ENCODE measurements at regions not wholly inside any gene's neighbourhood (a gene's known extent, or its start where the extent isn't known, plus 50 kb on each side); places are given as distances from the start of the nearest gene placed in this dataset.

DNA sequence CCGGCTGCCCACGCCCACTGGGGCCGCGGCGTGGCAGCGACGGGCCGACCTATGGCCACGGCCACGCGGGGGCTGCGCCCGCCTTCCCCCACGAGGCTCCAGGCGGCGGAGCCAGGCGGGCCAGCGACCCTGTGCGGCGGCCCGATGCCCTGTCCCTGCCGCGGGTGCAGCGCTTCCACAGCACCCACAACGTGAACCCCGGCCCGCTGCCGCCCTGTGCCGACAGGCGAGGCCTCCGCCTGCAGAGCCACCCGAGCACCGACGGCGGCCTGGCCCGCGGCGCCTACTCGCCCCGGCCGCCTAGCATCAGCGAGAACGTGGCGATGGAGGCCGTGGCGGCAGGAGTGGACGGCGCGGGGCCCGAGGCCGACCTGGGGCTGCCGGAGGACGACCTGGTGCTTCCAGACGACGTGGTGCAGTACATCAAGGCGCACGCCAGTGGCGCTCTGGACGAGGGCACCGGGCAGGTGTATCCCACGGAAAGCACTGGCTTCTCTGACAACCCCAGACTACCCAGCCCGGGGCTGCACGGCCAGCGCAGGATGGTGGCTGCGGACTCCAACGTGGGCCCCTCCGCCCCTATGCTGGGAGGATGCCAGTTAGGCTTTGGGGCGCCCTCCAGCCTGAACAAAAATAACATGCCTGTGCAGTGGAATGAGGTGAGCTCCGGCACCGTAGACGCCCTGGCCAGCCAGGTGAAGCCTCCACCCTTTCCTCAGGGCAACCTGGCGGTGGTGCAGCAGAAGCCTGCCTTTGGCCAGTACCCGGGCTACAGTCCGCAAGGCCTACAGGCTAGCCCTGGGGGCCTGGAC lies 253.2 kb downstream of the GLI2 start:
- H4K20me1 ChIP-seq (replicated peaks; ENCODE audit: control insufficient read depth, extremely low read depth, insufficient read depth, low read length): no peaks in the 10 kb centered on the region
- no peaks in the 10 kb centered on the region for H3K27me3 ChIP-seq (ENCODE audit: control insufficient read depth in 2 of 2, insufficient read depth in 2 of 2, low read length in 2 of 2)
- TF ChIP-seq, protein P1, sequence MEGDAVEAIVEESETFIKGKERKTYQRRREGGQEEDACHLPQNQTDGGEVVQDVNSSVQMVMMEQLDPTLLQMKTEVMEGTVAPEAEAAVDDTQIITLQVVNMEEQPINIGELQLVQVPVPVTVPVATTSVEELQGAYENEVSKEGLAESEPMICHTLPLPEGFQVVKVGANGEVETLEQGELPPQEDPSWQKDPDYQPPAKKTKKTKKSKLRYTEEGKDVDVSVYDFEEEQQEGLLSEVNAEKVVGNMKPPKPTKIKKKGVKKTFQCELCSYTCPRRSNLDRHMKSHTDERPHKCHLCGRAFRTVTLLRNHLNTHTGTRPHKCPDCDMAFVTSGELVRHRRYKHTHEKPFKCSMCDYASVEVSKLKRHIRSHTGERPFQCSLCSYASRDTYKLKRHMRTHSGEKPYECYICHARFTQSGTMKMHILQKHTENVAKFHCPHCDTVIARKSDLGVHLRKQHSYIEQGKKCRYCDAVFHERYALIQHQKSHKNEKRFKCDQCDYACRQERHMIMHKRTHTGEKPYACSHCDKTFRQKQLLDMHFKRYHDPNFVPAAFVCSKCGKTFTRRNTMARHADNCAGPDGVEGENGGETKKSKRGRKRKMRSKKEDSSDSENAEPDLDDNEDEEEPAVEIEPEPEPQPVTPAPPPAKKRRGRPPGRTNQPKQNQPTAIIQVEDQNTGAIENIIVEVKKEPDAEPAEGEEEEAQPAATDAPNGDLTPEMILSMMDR (IDR thresholded peaks at IDR 0.05; ENCODE audit: extremely low read depth in 1 of 2, insufficient read depth in 1 of 2, low read depth in 1 of 2, low read length in 2 of 2): no peak
- no peak for TF ChIP-seq MYC (IDR thresholded peaks at IDR 0.05; ENCODE audit: low read depth, low read length)
- no peak for TF ChIP-seq POLR2AphosphoS5 (IDR thresholded peaks at IDR 0.05; ENCODE audit: insufficient read depth, low read depth, low read length)
- no peak for TF ChIP-seq POLR2A (IDR thresholded peaks at IDR 0.05; ENCODE audit: low read depth, low read length)
- TF ChIP-seq GATA2 (IDR thresholded peaks at IDR 0.05; ENCODE audit: insufficient read depth, insufficient read length, low read depth, low read length): no peak
- TF ChIP-seq, protein P2, sequence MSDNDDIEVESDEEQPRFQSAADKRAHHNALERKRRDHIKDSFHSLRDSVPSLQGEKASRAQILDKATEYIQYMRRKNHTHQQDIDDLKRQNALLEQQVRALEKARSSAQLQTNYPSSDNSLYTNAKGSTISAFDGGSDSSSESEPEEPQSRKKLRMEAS (IDR thresholded peaks at IDR 0.05; ENCODE audit: insufficient read depth, insufficient read length): no peak
- TF ChIP-seq FOS (IDR thresholded peaks at IDR 0.05; ENCODE audit: borderline replicate concordance, insufficient read depth, low read length): no peak
- no peak for TF ChIP-seq JUN (IDR thresholded peaks at IDR 0.05; ENCODE audit: borderline replicate concordance, insufficient read depth, insufficient read length, low read depth)
- no peak for TF ChIP-seq EZH2 (IDR thresholded peaks at IDR 0.05; ENCODE audit: borderline replicate concordance, low read depth, low read length, severe bottlenecking)
- FAIRE-seq: no peak
- no peak for DNase-seq (ENCODE audit: low read depth, low spot score)
- H3K4me3 ChIP-seq (replicated peaks in 1 of 3; ENCODE audit: insufficient read depth in 1 of 3, low read depth in 1 of 3, low read length in 3 of 3): no peak overlapping the region
- H2AFZ ChIP-seq (ENCODE audit: low read depth, low read length): no peak overlapping the region
- dilution Hi-C loops (cut with MboI; ENCODE audit: extremely low pct_ligation_motif_present, low sequenced_read_pairs): no loop called here
- no peaks in the 10 kb centered on the region for H3K9me3 ChIP-seq (replicated peaks; ENCODE audit: control insufficient read depth, insufficient read depth, low read length)
- H3K9me1 ChIP-seq (replicated peaks; ENCODE audit: control insufficient read depth, extremely low read depth, insufficient read depth, low read length): no peaks in the 10 kb centered on the region
- ChIA-PET CTCF (no interaction called here), POLR2A (no interaction called here)
- H3K79me2 ChIP-seq (ENCODE audit: control insufficient read depth, insufficient read depth, low read length): no peaks in the 10 kb centered on the region
- BruUV-seq (replicated peaks): no TSS peak
- no peaks in the 10 kb centered on the region for H3K4me1 ChIP-seq (ENCODE audit: control insufficient read depth, extremely low read depth, insufficient read depth, low read length)
- H3K4me2 ChIP-seq (ENCODE audit: insufficient read depth, low read length): no peak overlapping the region
- intact Hi-C loops (cut with micrococcal nuclease): no loop called here
- no peaks in the 10 kb centered on the region for H3K36me3 ChIP-seq (ENCODE audit: control insufficient read depth in 2 of 2, extremely low read depth in 1 of 2, insufficient read depth in 2 of 2, low read length in 2 of 2)
- H3K9ac ChIP-seq (replicated peaks; ENCODE audit: extremely low read depth, insufficient read depth, low read length): no peak overlapping the region
- no peak overlapping the region for H3K27ac ChIP-seq (ENCODE audit: insufficient read depth, low read depth, low read length)
